ENCODE measurements at regions not wholly inside any gene's neighbourhood (a gene's known extent, or its start where the extent isn't known, plus 50 kb on each side); places are given as distances from the start of the nearest gene placed in this dataset.

- TF ChIP-seq CTCF (IDR thresholded peaks at IDR 0.05) (no peak), EZH2 (IDR thresholded peaks at IDR 0.05; ENCODE audit: borderline replicate concordance, insufficient read depth, low read depth, low read length, poor library complexity, severe bottlenecking) (no peak)
These were observed 240.2 kb upstream of the ADAMTS3 start for GRCh38 chr4:72809208-72809607.
